ENCODE measurements at regions not wholly inside any gene's neighbourhood (a gene's known extent, or its start where the extent isn't known, plus 50 kb on each side); places are given as distances from the start of the nearest gene placed in this dataset.

DNA sequence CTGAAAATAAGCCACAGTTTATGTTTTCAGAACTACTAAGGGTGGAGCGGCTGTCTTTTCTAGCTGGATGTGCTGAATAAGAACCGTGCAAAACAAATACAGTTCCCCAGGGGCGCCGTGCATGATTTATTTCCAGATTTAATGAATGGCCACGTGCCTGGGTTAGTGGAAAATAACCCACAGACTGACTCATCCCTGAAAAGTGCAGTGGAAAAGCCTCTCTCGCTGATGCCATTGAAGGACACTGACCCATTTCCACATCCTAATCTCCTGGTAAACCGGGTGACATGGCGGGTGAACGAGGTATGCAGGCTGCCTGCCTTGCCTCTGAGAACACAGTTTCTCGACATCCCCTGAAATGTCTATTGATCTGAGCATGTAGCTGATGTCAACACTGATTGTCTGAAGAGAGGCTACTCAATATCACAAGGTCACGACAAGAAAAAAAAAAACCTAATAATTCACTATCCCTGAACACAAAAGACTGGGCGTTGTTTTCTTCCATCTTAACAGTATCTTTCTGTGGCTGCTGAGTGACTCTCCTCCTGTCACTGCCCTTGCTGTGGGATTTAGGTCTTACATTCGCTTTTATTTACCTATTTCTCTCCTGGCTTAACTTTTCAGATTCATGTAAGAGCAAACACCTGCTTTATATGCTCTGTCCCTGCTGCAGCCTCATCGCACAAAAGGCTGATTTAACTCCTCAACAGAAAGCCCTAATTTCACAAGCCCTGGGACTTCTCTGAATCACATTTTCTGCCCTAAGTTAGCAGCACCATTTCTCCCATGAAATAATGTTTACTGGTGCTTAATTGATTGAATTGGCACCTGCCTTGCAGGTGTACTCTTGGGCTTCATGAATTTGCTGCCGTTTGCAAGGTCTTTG lies 76.9 kb upstream of the SCOC start:
- no peak overlapping the region for H3K4me3 ChIP-seq (ENCODE audit: low read length)
- no peaks in the 10 kb centered on the region for H3K27me3 ChIP-seq (ENCODE audit: insufficient read depth, low read length)

DNA sequence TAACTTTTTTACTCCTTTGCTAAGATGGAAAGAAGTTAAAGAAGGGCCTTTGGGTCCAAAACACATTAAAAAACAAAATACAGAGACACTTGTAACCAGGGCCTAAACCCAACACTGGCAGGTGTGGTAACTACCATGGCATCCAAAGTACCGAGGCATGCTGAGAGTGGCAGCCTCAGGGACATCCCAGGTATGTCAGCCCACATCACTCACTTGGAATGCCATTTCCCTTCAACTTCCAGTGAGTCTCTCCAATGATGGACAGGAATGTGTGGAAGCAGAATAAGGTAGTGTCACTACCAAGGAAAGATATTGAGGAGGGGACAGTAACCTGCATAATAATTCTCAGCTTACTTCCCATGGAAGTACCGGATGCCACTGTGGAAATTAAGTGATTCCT lies 79.5 kb upstream of the SCOC start:
- no peaks in the 10 kb centered on the region for H3K9me3 ChIP-seq (ENCODE audit: low read depth, low read length)
- H3K27me3 ChIP-seq (ENCODE audit: insufficient read depth, low read length), result no peaks in the 10 kb centered on the region
- no peak overlapping the region for H3K4me3 ChIP-seq (ENCODE audit: low read length)
- no peaks in the 10 kb centered on the region for H3K4me1 ChIP-seq (ENCODE audit: insufficient read depth, low read length)

More for the DNA sequence above, 76.9 kb upstream of the SCOC start:
- Histone ChIP-seq H3K4me1 (ENCODE audit: insufficient read depth, low read length) (no peaks in the 10 kb centered on the region), H3K9me3 (ENCODE audit: low read depth, low read length) (no peaks in the 10 kb centered on the region)

DNA sequence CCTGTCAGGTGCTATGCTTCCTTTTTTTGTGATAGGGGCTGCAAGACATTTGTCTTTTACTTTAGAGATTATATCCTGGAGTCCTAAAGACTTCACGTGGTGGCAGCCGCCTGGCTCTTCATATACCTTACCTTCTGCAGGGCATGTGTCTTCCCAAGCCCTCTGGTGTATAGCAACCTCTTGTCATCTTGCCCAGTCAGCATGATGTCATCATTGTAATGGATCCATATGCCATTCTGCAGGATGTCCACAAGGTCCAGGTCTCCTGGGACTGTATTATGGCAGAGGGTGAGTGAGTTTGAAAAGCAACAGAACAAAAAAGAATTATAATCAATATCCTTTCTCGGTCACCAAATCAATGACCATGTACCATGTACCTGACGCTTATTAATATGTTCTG lies 82.2 kb upstream of the SCOC start:
- Histone ChIP-seq H3K27me3 (ENCODE audit: insufficient read depth, low read length) (no peaks in the 10 kb centered on the region), H3K4me3 (ENCODE audit: low read length) (no peak overlapping the region), H3K9me3 (ENCODE audit: low read depth, low read length) (peaks cover 9% of the 10 kb centered on the region), H3K4me1 (ENCODE audit: insufficient read depth, low read length) (no peaks in the 10 kb centered on the region)

DNA sequence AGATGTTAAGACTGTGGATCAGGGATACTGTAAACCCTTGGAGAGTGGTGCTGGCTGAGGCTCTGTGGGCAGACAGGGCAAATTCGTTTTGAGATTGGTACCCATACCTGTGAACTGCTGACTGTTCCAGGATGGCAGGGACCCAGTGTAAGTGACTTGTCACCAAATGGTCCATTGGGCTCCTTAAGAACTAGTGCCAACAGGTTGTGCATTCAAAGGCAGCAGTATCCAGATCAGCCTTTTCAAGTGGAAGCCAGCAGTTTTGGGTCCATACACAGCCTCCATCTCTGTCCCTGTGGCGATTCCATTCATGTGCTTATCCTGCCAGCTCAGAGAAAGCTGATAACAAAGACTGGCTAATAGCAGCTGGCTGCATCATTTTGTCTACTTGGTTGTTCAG lies 84.0 kb upstream of the SCOC start:
- no peak overlapping the region for H3K4me3 ChIP-seq (ENCODE audit: low read length)
- no peaks in the 10 kb centered on the region for H3K27me3 ChIP-seq (ENCODE audit: insufficient read depth, low read length)
- no peaks in the 10 kb centered on the region for H3K4me1 ChIP-seq (ENCODE audit: insufficient read depth, low read length)
- H3K9me3 ChIP-seq (ENCODE audit: low read depth, low read length), result peaks cover 9% of the 10 kb centered on the region

DNA sequence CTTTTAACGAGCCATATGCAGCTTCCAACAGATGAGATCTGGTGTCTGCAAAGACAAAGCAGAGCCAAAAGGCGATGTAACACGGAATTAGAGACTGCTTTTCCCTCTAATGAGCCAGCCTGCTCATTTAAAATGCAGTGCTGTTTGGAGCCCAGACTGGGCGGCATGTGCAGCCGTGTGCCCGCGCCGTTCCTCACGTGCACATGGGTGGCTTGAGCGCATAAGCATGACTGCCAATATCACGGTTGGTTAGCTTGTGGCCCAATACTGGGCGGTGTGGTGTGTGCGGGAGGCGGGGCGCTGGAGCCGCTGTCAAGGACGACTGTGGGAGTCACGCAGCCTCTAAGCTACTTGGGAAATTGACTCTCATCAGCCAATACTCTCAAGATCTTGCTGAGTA lies 87.0 kb upstream of the SCOC start:
- Histone ChIP-seq H3K27me3 (ENCODE audit: insufficient read depth, low read length) (no peaks in the 10 kb centered on the region), H3K4me3 (ENCODE audit: low read length) (no peak overlapping the region), H3K4me1 (ENCODE audit: insufficient read depth, low read length) (no peaks in the 10 kb centered on the region), H3K9me3 (ENCODE audit: low read depth, low read length) (peaks cover 9% of the 10 kb centered on the region)

DNA sequence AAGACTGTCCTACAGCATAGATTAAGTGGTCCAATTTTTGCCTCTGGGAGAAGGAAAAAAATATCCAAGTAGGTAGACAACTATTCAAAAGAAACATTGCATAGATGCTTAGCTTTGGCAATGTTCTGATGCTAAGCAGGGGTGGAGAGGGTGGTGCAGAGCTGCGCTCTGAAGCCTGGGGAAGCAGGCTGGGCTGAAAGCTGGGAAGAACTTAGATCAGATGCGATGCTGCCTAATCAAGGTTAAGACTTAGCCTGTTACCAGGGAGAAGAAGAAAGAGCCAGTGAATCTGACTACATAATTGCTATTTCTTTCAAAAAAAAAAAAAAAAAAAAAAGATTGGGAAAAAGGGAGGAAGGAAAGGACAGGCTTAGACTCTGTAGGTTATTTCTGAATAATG lies 89.0 kb upstream of the SCOC start:
- Histone ChIP-seq H3K4me3 (ENCODE audit: low read length) (no peak overlapping the region), H3K27me3 (ENCODE audit: insufficient read depth, low read length) (no peaks in the 10 kb centered on the region), H3K9me3 (ENCODE audit: low read depth, low read length) (peaks cover 9% of the 10 kb centered on the region), H3K4me1 (ENCODE audit: insufficient read depth, low read length) (no peaks in the 10 kb centered on the region)

DNA sequence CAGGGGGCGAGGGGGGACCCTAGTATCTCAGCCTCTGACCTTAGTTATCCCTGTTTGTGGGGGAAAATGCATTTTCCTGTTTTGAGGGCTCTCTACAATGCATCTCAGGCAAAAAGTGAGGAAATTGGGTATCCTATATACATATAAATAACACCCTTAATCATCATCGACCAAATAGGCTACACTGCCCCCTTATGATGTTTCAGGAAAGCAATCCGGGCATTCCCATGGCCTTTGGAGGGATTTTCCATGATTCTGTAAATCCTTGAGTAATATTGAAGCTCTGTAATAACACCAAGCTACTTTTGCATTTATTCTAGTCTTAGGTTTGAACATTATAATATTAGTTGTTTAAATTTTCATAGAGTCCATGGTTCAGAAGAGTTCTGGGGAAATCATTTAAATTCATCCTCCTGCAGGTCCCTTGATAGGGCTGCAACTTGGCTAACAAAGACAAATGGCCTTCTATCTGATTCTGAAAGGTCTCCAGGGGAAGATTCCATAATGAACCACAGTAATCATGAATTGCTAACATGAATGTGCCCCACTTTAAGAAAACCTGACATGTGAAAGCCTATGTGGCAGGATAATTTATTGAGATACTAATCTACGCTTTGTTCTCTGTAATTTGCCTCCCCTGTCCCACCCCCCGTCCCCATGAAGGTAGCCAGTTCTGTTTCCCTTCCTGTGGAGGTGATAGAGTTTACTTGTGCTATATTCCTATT lies 91.5 kb upstream of the SCOC start:
- Histone ChIP-seq H3K27me3 (ENCODE audit: insufficient read depth, low read length) (no peaks in the 10 kb centered on the region), H3K9me3 (ENCODE audit: low read depth, low read length) (peaks cover under 1% of the 10 kb centered on the region), H3K4me3 (ENCODE audit: low read length) (no peak overlapping the region), H3K4me1 (ENCODE audit: insufficient read depth, low read length) (no peaks in the 10 kb centered on the region)

DNA sequence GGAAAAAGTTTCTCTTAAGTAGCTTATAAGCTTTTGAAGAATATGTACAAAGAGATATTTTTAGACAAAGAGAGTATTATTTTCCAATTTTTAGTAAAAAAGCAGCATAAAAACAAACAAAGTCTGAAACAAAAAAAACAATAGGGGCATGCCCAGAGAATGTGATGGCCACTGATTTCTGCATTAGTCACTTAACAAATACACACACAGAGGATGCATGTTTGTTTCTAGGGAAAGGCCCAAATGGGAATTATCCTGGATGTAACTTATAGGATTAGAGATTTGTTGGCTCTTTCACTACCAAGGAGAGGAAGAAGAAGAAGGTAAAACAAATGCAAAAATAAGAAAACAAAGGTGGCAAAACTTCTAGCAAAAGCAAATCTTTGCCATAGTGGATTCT lies 95.9 kb upstream of the SCOC start:
- no peaks in the 10 kb centered on the region for H3K4me1 ChIP-seq (ENCODE audit: insufficient read depth, low read length)
- no peak overlapping the region for H3K4me3 ChIP-seq (ENCODE audit: low read length)
- no peaks in the 10 kb centered on the region for H3K9me3 ChIP-seq (ENCODE audit: low read depth, low read length)
- no peaks in the 10 kb centered on the region for H3K27me3 ChIP-seq (ENCODE audit: insufficient read depth, low read length)

DNA sequence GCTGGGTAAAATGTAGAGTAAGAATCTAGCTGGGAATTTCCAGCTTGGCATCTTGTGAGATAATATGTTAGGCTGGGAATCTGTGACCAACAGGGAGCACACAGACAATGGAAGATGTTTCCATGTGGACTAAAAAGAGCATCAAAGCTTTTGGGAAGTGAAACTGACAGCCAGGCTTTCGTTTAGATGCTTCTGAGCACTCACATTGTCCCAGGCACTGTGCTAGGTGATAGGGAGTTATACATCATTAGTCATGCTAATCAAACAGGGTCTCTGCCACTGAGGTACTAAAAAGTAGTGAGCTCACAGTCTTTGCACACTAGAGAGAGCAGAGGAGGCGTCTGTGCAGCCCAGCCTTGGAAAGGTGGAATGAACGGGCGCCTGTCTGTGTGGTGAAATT lies 101.9 kb upstream of the SCOC start:
- Histone ChIP-seq H3K4me1 (ENCODE audit: insufficient read depth, low read length) (no peaks in the 10 kb centered on the region), H3K4me3 (ENCODE audit: low read length) (no peak overlapping the region), H3K27me3 (ENCODE audit: insufficient read depth, low read length) (no peaks in the 10 kb centered on the region), H3K9me3 (ENCODE audit: low read depth, low read length) (no peaks in the 10 kb centered on the region)

DNA sequence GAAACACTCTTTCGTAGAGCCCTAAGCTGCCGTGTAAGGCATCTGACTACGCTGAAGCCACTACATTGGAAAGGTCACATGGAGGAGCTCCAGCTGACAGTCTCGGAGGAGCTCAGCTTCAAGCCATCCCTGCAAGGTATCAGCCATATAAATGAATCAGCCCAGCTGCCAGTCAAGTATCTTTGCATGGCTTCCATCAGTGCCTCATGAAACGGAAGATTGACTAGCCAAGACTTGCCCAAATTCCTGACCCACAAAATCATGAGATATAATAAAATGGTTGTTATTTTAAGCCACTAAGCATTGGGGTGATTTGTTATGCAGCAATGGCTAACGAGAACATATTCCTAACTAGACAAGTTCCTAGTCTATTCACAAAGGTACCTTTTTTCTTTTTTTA lies 104.1 kb upstream of the SCOC start:
- Histone ChIP-seq H3K9me3 (ENCODE audit: low read depth, low read length) (no peaks in the 10 kb centered on the region), H3K27me3 (ENCODE audit: insufficient read depth, low read length) (no peaks in the 10 kb centered on the region), H3K4me3 (ENCODE audit: low read length) (no peak overlapping the region), H3K4me1 (ENCODE audit: insufficient read depth, low read length) (no peaks in the 10 kb centered on the region)

DNA sequence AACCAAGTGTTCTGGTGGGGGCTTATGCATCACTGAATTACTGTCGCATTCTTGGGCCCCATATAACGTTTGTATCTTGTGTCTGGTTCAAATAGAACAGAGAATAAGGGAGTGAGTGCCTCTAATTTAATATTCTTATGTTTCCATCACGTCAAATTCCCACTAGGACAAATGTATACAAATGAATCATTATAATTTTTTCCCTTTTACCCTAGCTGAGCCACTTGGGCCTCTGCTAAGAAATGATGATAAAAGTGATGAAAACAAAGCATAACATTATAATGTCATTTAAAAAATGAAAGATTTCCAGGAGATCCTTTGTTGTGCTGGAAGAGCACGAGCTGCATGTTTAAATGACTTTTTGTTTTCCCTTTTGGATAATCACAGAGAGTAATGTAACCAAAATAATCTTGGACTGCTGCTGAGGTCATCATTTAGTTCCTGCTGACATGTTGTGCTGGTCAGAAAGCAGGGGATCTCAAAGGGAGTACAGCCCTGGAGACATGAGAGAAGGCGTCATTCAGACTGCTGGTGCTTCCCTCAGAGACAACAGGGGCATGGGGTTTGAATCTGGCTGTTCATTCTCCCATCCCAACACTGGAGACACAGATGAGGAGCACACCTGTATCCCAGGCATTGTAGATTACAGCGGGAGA lies 105.1 kb upstream of the SCOC start:
- no peaks in the 10 kb centered on the region for H3K27me3 ChIP-seq (ENCODE audit: insufficient read depth, low read length)
- H3K4me3 ChIP-seq (ENCODE audit: low read length), result no peak overlapping the region
- no peaks in the 10 kb centered on the region for H3K9me3 ChIP-seq (ENCODE audit: low read depth, low read length)
- no peaks in the 10 kb centered on the region for H3K4me1 ChIP-seq (ENCODE audit: insufficient read depth, low read length)

DNA sequence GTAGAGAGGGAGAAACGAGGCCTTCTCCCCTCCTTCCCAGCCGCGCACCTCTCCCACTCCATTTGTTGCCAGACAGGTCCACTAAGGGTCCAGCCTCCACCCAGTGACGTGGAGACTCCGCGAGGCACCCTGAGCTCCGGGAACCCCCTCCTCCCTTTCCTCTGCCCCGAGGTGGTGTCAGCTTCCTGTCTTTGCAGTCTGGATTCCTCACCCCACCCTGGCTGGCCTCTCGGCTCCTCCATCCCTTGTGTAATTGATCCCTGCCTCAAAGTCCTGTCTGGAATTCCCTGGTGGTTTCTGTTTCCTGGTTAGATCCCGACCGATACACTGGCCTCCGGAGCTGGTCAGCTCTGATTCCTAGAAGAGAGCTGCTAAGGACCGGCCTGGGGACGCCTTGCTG lies 105.9 kb upstream of the SCOC start:
- Histone ChIP-seq H3K4me1 (ENCODE audit: insufficient read depth, low read length) (no peaks in the 10 kb centered on the region), H3K4me3 (ENCODE audit: low read length) (no peak overlapping the region), H3K9me3 (ENCODE audit: low read depth, low read length) (no peaks in the 10 kb centered on the region), H3K27me3 (ENCODE audit: insufficient read depth, low read length) (no peaks in the 10 kb centered on the region)

DNA sequence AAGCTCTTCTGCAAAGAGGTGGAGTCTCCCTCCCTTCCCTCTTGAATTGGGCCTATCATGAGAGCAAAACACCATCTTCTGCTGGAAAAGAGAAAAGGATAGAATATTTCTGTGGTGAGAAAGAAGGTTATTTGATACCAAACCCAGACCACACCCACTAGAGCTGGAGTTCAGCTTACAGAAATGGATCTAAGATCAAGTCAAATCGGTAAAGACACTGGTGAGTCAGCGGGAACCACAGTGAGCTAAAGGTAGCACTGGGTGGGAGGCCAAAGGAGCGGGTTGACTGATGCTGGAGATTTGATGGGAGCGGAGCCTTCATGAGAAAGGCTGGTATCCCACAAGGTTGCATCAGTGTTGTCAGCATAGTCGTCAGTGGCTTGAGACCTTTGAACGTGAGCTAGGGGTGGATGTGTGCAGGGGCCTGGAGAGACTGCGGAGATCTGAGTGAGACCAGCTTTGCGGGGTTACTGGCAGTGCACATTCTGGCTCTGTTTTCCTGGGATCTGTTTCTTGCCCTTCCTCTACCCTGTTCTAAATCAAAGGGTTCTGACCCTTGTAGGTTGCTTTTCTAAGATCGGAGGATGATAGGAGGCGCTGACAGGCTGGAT lies 106.4 kb upstream of the SCOC start:
- H3K4me1 ChIP-seq (ENCODE audit: insufficient read depth, low read length), result no peaks in the 10 kb centered on the region
- H3K27me3 ChIP-seq (ENCODE audit: insufficient read depth, low read length), result no peaks in the 10 kb centered on the region
- no peak overlapping the region for H3K4me3 ChIP-seq (ENCODE audit: low read length)
- no peaks in the 10 kb centered on the region for H3K9me3 ChIP-seq (ENCODE audit: low read depth, low read length)

DNA sequence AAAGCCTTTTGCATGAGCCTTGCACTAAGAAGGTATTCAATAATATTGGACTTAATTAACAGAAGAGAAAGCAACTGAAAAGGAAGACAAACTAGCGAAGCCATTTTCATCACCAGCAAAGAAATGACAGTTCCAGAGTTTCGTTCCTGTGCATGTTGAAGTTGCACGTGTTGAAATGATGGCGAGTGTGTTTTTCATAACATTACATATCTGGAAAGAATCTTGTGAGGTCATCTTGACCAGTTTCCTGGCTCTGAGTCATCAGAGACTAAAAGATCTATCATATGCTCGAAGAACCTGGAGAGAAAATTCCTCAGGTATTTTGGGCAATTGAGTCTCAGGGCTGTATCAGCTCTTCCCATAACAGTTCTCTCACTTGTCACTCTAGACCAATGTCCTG lies 106.2 kb upstream of the MAML3 start:
- H3K27me3 ChIP-seq (ENCODE audit: insufficient read depth, low read length), result no peaks in the 10 kb centered on the region
- H3K4me3 ChIP-seq (ENCODE audit: low read length), result no peak overlapping the region
- H3K4me1 ChIP-seq (ENCODE audit: insufficient read depth, low read length), result peaks cover 5% of the 10 kb centered on the region
- H3K9me3 ChIP-seq (ENCODE audit: low read depth, low read length), result no peaks in the 10 kb centered on the region

DNA sequence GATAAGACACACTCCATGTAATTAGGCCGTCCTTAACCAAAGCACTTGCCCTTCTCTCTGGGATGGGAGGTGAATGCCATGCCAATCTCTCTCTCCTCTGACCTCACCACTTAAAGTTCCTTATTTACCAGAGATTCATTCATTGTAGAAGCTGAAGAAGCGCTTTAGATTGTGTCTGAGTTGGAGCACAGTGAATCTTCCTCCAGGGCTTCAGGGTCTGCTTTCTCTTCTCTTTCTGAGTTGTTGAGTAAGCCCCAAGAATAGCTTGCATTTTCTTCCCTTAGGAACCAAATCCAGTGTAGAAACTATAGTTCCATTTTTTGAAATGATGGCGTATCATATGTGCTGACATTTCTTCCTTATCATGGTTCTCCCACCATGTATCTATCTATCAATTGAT lies 104.5 kb upstream of the MAML3 start:
- no peak overlapping the region for H3K4me3 ChIP-seq (ENCODE audit: low read length)
- no peaks in the 10 kb centered on the region for H3K9me3 ChIP-seq (ENCODE audit: low read depth, low read length)
- peaks cover 7% of the 10 kb centered on the region for H3K27me3 ChIP-seq (ENCODE audit: insufficient read depth, low read length)
- peaks cover 5% of the 10 kb centered on the region for H3K4me1 ChIP-seq (ENCODE audit: insufficient read depth, low read length)
